KMS-11 (cell line): ENCODE measurements at regions not wholly inside any gene's neighbourhood (a gene's known extent, or its start where the extent isn't known, plus 50 kb on each side); places are given as distances from the start of the nearest gene placed in this dataset.
"Not testable (repeated sequence)": the region's sequence is repeated elsewhere in the genome, so short reads cannot be mapped to it uniquely, and the experiment has no call there.

Experiments
- H2AFZ ChIP-seq: fragments of 200-600 bp; sonication (generic); 2 replicates; pipeline ENCODE4 v1.6.1; 2016; ENCODE audit warnings: antibody characterized with exemption, mixed run types, low read depth
- H3K27ac ChIP-seq: fragments of 200-600 bp; sonication (generic); 2 replicates; pipeline ENCODE4 v1.6.1; 2016; ENCODE audit warnings: mild to moderate bottlenecking, mixed run types
- H3K27me3 ChIP-seq: fragments of 200-600 bp; sonication (generic); 2 replicates; pipeline ENCODE4 v1.6.1; 2017; ENCODE audit warnings: mild to moderate bottlenecking, low read depth, mixed run types, moderate library complexity; ENCODE audit not compliant: insufficient read depth
- H3K36me3 ChIP-seq: fragments of 200-600 bp; sonication (generic); 2 replicates; pipeline ENCODE4 v1.6.1; 2017; ENCODE audit warnings: mild to moderate bottlenecking, mixed run types; ENCODE audit not compliant: insufficient read depth
- H3K4me1 ChIP-seq: fragments of 200-600 bp; sonication (generic); 2 replicates; pipeline ENCODE4 v1.6.1; 2016; ENCODE audit warnings: mild to moderate bottlenecking, low read depth, mixed run types; ENCODE audit not compliant: poor library complexity, severe bottlenecking
- H3K4me2 ChIP-seq: fragments of 200-600 bp; sonication (generic); 2 replicates; pipeline ENCODE4 v1.7.0; 2016; ENCODE audit warnings: mild to moderate bottlenecking, mixed run types
- H3K4me3 ChIP-seq: fragments of 200-600 bp; sonication (generic); IDR thresholded peaks from 2 replicates; pipeline ENCODE4 v1.6.1; 2017; ENCODE audit warnings: low read depth, low read length, mixed read lengths; ENCODE audit not compliant: insufficient read depth
- H3K79me2 ChIP-seq: fragments of 200-600 bp; sonication (generic); 2 replicates; pipeline ENCODE4 v1.6.1; 2016; ENCODE audit warnings: low read depth, mixed run types; ENCODE audit not compliant: insufficient read depth
- H3K9ac ChIP-seq: fragments of 200-600 bp; sonication (generic); 2 replicates; pipeline ENCODE4 v1.6.1; 2016; ENCODE audit warnings: mild to moderate bottlenecking, mixed run types
- H4K20me1 ChIP-seq: fragments of 200-600 bp; sonication (generic); 2 replicates; pipeline ENCODE4 v1.6.1; 2016; ENCODE audit warnings: mild to moderate bottlenecking, mixed run types; ENCODE audit not compliant: insufficient read depth
- TF ChIP-seq, protein P1 (sequence below): fragments of 200-600 bp; sonication (generic); conservative IDR thresholded peaks from 2 replicates; pipeline ENCODE4 v1.6.1; 2017; ENCODE audit warnings: low read depth, mild to moderate bottlenecking, antibody characterized with exemption, low read length, moderate library complexity, mixed read lengths

- no peaks in the 10 kb centered on the region for H3K79me2 ChIP-seq
- H3K4me3 ChIP-seq: no peak overlapping the region
- H2AFZ ChIP-seq: no peak overlapping the region
- no peaks in the 10 kb centered on the region for H3K4me1 ChIP-seq
- TF ChIP-seq, protein P1, sequence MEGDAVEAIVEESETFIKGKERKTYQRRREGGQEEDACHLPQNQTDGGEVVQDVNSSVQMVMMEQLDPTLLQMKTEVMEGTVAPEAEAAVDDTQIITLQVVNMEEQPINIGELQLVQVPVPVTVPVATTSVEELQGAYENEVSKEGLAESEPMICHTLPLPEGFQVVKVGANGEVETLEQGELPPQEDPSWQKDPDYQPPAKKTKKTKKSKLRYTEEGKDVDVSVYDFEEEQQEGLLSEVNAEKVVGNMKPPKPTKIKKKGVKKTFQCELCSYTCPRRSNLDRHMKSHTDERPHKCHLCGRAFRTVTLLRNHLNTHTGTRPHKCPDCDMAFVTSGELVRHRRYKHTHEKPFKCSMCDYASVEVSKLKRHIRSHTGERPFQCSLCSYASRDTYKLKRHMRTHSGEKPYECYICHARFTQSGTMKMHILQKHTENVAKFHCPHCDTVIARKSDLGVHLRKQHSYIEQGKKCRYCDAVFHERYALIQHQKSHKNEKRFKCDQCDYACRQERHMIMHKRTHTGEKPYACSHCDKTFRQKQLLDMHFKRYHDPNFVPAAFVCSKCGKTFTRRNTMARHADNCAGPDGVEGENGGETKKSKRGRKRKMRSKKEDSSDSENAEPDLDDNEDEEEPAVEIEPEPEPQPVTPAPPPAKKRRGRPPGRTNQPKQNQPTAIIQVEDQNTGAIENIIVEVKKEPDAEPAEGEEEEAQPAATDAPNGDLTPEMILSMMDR: no peak
- H4K20me1 ChIP-seq: no peaks in the 10 kb centered on the region
- H3K27ac ChIP-seq: no peak overlapping the region
- no peaks in the 10 kb centered on the region for H3K27me3 ChIP-seq
- H3K4me2 ChIP-seq: no peak overlapping the region
- H3K36me3 ChIP-seq: no peaks in the 10 kb centered on the region
- no peak overlapping the region for H3K9ac ChIP-seq
Measured at GRCh38 chr9:29422438-29422837, 1849.2 kb upstream of the C9orf72 start.

- H3K27me3 ChIP-seq: no peaks in the 10 kb centered on the region
- H3K9ac ChIP-seq: no peak overlapping the region
- H3K27ac ChIP-seq: no peak overlapping the region
- TF ChIP-seq, protein P1: no peak
- H2AFZ ChIP-seq: no peak overlapping the region
- H3K4me3 ChIP-seq: no peak overlapping the region
- H4K20me1 ChIP-seq: no peaks in the 10 kb centered on the region
- H3K79me2 ChIP-seq: no peaks in the 10 kb centered on the region
- H3K4me2 ChIP-seq: no peak overlapping the region
- H3K4me1 ChIP-seq: no peaks in the 10 kb centered on the region
- no peaks in the 10 kb centered on the region for H3K36me3 ChIP-seq
Measured at GRCh38 chr9:29432191-29432590, 1858.9 kb upstream of the C9orf72 start.

GRCh38 chr9:29432656-29433055, 1859.4 kb upstream of the C9orf72 start:
- H3K4me2 ChIP-seq, H3K27ac ChIP-seq, H3K79me2 ChIP-seq, H4K20me1 ChIP-seq, H3K36me3 ChIP-seq, H3K4me3 ChIP-seq, H2AFZ ChIP-seq, H3K27me3 ChIP-seq, H3K4me1 ChIP-seq, H3K9ac ChIP-seq: not testable (repeated sequence)

DNA sequence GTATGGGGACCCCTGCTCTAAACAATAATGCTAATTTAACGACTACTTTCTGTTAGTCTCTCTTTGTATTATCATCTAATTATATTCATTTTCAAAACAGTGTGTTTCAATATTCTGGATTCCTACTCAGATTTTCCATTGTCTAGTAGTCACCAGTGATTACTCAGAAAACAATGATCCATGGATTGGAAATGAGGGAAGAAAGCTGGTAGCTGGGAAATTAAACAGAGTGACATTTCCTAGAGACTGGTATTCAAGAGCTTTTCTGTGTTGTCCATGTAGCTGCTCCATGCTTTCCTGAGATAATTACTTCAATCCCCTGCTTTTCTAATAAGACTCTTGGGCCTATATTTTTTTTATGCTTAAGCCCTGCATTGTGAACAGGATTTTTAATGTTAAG, 1862.1 kb upstream of the C9orf72 start:
- Histone ChIP-seq H3K9ac (no peak overlapping the region), H3K27ac (no peak overlapping the region), H3K27me3 (no peaks in the 10 kb centered on the region), H3K4me2 (no peak overlapping the region), H3K36me3 (no peaks in the 10 kb centered on the region), H3K79me2 (no peaks in the 10 kb centered on the region), H2AFZ (no peak overlapping the region), H3K4me1 (no peaks in the 10 kb centered on the region), H3K4me3 (no peak overlapping the region), H4K20me1 (no peaks in the 10 kb centered on the region)
- TF ChIP-seq, protein P1: no peak

- Histone ChIP-seq H3K79me2 (no peaks in the 10 kb centered on the region), H3K4me3 (no peak overlapping the region), H3K4me2 (no peak overlapping the region), H3K27me3 (no peaks in the 10 kb centered on the region), H3K4me1 (no peaks in the 10 kb centered on the region), H3K9ac (no peak overlapping the region), H3K36me3 (no peaks in the 10 kb centered on the region), H4K20me1 (no peaks in the 10 kb centered on the region), H2AFZ (no peak overlapping the region), H3K27ac (no peak overlapping the region)
- TF ChIP-seq, protein P1: no peak
Measured at GRCh38 chr9:29437526-29437925, 1864.2 kb upstream of the C9orf72 start.
